GM11168 (cell line): ENCODE measurements at regions not wholly inside any gene's neighbourhood (a gene's known extent, or its start where the extent isn't known, plus 50 kb on each side); places are given as distances from the start of the nearest gene placed in this dataset.

Experiments
- in situ Hi-C: fragments of 300-500 bp; cut with MboI; formaldehyde crosslinking; loops from one replicate; pipeline ENCODE4 v1.12.0; 2022; ENCODE audit warnings: low sequenced_read_pairs; ENCODE audit not compliant: unreplicated experiment

DNA sequence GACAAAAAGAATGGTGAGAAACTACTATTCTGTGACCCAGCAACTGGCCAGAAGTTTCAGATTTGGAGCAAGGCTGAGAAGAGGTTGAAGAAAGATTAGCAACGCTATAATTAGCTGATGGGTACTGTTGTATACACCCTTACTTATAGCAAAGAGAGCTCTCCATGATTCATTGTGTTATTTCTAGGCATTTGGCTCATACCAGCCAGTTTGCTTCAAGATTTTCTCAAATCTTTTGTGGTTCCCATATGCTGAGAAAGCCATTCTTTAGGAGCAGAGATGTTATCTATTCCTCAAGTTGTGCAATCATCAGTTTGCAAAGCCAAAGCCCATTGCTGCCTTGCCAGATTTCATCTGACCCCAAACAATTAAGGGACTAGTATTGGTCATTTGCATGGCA, 179.4 kb downstream of the ETS1 start:
- in situ Hi-C loops = no loop called here

DNA sequence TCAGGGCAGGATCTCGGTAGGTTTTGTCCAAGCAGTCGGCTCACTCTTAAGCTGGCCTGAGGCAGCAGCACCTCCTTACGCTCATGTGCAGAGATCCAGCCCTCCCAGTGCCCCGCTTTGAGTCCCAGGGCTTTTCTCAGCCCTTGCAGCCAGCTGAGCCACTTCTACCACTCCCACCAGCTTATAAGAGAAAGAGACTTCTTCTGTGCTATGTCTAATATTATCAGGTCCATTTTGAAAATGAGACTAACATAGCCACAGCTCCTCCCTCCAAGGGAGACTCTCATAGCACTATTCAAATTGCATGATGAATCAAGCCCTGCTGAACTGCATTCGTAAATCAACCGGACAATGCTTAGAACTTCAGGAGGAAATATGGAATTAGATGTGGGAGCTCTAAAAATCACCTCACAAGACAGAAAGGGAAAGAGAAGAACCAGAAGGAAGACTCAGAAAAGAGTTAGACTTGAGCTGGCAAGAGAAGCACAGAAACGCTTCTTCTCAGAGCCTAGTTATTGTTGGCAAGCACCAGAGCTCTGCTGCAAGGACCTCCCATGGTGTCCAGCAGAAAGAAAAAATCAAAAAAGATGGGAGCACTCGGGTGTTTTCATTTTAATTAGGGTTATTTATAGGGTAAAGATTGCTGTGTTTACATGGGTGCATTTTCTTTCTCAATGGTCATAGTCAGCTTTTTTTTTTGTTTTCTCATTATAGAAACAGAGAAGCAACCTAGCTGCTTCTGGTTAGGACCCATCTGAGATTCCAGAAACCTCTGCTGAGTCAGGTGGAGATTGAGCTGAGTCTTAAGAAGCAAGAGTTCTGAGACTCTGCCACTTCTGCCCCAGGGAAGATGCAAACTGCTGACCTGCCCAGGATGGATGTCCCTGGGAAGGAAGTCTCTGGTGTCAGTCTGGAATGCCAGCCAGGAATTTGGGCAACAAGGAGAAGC, 181.4 kb downstream of the ETS1 start:
- in situ Hi-C loops = no loop called here

DNA sequence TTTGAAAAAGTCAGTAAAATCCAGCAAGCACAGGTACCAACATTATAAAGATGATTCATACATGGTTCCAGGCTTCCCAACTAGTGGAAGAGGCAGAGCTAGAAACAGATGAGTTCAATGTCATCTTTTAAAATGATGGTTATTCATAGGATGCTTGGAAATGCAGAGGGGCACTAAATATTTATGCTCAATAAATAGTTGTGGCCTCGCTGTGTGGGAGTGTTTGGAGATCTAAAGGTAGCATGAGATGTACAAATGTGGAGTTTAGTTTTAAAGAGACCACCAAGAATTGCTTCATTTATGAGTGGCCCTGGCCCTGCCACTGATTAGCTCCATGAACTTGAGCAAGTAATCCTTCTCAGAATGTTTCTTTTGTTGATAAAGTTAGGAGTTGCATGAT, 182.2 kb downstream of the ETS1 start:
- in situ Hi-C loops = no loop called here

DNA sequence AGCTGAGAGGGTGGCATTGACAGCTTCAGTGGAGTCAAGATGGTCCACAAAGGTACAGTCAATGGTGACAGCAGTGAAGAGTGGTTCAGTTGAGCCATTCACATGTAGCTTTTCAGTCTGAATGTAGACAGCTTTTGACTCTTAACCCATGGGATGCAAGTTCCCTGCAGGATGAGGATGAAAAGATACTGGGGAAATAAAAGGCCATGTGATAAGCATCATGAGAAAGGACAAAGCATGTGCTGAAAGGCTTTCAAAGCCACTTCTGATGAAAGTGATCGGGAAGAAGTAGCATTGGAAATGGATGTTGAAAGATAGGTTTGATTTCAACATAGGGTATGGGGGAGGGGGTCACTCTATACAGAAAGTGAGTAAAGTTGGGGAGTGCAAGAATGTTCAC, 182.9 kb downstream of the ETS1 start:
- in situ Hi-C loops = no loop called here

DNA sequence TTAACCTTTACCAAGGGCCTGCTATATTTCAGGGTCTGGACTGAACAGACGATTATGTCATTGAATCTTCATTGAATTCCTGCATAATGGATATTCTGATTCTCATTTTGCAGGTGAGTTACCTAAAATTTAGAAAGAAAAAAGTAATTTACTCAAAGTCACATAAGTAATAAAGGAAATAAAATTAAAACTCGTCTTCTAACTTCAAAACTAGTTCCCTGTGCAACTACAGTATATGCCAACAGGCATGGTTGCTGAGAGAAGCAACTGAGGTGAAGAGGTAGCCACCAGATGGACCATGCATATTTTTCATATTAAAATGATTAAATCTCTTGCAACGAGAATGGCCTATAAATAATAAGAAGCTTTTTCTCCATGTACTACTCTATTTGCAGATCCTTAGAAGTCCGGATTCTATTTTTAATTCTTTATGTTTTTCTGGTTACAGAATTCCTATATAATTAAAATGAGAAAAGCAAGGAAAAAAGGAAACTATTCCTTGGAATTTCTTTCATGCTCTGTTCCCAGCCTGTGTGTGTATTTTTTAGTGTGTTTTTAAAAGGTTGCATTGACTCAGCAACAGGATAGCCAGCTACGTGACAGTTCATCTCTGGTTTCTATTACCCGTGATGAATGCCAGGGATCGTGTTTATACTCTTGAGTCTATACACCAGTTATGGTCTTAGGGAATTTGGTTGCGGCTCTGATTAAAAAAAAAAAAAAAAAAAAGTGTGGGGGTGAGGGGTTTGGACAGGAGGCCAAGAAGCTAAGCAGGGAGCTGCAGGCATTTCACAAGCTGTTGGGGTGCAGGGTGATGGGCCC, 186.8 kb downstream of the ETS1 start:
- in situ Hi-C loops = no loop called here

DNA sequence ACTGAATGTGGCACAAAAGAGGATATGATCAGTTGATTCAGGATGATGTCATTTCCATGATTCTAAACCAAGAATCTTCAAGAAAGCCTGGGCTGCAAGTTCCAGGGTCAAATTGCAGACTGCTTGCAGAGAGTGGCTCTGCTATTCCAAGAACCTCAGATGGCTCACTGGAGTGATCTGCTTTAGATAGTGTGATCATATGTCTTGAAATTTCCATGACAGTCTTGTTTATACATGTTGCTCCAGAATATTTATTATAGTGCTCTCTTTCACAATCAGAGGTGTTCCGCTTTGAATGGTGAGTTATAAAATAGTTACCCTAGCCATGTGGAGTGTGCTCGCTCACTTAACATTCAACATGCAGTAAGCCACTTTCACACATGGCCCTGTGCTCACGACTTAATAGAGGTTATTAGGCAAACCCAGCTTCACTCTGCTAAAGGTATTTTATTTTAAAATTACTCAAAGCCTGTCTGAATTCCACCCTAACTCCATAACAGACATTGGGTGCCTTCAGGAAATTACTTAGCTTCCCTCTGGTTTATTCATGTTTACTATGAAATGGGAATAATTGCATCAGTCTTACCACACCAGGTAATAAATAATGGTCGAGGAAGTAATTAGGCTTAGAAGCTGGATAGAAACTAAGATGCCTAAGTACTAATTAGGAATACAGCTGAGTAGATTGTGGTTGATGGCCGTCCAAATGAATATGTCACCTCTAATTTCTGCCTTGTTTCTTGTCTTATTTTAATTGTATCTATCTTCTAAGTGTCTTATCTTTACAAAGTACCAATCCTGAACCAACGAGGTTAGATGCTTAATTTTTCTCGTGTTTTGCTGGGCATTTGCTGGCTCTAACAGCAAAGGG, 187.9 kb downstream of the ETS1 start:
- in situ Hi-C loops = no loop called here

DNA sequence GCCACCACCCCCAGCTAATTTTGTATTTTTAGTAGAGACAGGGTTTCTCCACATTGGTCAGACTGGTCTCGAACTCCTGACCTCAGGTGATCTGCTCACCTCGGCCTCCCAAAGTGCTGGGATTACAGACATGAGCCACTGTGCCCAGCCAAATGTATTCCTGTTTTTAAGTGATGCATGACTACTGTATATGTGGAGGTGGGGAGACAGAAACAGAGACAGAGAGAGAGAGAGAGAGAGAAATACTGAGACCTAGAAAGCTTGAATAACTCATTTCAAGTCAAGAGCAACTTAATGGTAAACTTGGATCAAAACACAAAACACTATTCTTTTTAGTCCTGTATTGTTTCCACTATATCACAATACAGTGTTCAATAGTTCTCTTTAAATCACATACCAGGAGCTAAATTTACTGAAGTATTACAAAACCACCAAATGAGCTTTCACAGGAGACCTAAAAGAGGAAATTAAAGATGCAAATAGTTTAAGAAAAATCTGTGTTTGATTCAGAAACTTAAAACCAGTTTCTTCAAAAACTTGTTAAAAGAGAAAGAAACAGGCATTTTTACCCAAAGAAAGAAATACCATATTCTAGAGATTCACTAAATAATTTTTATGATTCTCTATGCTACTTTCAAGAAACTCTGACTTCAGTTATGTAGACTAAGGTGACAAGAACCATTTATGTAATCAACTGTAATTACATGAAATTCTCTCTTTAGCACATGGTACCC, 188.7 kb downstream of the ETS1 start:
- in situ Hi-C loops = no loop called here

DNA sequence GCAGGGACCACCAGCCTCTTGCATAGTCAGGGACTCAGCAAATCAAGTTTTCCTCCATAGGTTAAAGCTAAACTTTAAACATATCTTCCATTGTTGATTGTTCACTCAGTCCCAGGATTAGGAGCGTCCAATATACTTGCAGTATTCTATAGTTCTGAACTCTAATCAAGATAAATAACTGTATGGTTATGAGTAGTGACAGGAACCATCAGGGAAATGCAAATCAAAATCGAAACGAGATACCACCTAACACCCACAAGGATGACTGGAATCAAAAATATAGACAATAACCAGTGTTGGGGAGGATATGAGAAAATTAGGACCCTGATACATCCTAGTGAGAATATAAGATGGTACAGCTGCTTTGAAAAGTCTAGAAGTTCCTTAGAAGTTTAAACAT, 190.0 kb downstream of the ETS1 start:
- in situ Hi-C loops = no loop called here

DNA sequence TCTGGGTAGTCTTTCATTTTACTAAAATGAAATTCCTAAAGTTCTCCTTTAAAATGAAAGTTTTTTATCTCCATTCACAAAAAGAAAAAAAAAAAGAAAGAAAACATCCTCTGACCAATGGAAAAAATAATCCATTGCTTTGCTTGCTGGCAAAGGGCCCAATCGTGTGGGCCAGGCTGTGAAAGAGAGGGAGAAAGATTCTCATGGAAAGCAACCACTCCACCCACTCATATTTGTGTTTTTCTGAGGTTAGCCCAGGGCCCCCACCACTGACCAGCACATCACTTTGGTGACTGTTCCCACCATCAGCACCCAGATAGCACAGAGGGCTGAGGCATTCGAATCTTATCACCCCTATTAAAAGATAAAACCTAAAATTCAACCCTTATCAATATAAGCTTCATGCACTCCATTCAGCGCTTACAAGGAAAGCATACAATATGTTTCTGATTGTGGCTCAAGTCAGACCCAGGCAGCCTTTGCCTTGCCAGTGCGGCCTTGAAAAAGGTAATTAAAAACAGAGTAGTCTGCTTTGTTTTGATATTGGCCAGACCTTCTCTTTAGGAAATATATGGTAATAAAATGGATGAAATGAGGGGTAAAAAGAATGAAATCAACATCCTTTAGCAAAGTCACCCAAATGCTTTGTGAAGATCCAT, 192.8 kb downstream of the ETS1 start:
- in situ Hi-C loops = no loop called here

DNA sequence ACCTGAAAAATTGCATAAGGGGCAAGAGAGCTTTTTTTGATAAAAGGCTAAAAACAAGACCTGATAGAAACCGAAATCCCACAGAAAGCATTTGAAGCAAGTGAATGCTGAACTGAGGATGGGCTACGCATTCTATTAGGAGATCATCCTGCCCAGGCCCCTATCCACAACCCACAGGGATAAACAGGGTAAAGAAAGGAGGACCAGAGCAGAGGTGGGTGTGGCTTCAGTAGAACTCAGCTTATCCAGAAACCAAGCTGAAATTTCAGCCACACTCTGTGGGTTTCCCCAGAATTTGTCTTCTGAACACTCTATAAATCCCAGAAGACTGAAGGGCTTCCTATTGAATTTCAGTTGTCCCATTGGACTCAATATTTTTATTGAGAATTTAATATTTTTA, 195.1 kb downstream of the ETS1 start:
- in situ Hi-C loops = no loop called here

DNA sequence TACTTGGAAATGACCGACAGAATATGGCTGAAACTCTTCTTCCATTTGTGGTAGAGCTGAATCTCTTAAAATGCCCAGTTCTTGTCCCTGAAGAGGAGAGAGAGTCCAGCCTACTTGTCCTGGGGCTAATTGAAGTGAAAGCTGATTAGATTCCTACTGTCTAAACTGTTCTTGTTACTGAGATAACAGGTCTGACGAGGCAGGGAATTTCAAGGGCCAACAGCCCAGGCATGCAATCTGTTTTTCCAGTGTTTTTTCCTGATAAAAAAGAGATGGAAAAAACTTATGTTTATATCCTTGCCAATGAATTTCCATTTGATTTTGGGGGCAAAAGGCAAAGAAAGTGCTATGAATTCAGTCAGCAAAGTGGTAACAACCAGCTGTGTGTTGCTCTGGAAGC, 195.5 kb downstream of the ETS1 start:
- in situ Hi-C loops = no loop called here

DNA sequence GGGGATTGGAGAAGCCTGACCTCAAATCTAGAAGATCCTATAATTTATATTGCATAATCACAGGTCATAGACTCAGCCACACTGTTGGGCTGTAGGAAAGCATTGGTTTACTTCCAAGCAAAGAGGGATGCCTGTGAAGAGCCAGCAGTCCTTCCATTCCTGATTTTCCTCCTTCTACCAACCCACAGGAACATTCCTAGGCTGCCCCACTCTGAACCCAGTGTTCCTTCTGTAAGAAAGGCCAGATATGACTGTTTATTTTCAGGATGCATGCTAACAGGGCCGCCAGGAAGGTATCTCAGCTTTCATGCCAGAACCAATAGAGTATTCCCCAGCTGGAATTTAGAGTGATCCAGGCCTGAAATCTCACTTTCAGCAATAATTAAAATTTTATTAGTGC, 197.1 kb downstream of the ETS1 start:
- in situ Hi-C loops = no loop called here

DNA sequence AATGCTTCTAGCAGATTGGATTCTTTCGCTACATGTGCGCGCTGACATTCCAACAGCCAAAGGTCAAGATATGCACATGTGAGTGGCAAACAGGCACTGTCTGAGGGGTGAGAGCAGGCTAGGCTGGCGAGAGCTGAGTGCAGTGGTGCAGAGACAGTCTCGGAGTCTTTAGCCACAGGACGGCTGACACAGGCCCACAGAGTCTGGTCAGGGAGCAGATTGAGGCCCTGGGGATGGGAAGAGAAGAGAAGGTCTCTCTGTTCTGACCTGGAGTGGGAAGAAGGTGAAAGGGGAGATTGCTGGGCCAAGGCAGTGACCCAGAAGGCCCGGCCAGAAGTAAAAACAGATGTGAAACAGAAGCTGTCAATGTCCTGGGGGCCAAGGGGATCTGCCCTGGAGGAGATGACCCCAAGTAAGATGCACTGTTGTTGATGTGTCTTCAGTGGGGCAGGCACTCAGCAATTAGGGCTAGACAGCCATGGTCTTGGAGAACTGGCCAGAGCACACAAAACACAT, 197.8 kb downstream of the ETS1 start:
- in situ Hi-C loops = no loop called here

DNA sequence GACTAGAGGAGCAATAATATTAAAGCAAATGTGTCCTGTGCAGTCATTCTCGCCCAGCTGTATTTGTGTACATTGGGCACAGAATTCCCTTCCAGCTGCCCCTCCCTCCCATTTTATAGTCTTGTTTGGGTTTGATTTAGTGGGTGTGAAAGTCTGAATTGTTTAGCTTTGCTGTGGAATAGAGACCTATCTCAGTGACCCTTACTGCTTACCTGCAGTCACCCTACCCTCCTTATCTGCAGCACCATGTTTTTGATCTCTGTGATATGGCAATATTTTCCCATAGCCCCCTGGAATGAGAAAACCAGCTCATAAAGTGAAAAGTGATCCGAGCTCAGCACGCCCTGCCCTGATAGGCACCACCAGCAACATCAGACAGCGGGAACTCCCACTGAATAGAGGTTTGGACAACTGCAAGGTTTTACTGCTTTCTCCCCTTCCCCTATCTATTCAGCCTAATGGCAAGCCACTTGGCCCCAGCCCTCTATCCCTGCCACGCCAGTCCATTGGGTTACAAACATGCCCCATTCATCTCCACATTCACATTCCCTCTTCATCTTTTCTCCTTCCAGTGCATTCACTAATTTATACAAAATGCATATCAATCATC, 199.0 kb downstream of the ETS1 start:
- in situ Hi-C loops = no loop called here

DNA sequence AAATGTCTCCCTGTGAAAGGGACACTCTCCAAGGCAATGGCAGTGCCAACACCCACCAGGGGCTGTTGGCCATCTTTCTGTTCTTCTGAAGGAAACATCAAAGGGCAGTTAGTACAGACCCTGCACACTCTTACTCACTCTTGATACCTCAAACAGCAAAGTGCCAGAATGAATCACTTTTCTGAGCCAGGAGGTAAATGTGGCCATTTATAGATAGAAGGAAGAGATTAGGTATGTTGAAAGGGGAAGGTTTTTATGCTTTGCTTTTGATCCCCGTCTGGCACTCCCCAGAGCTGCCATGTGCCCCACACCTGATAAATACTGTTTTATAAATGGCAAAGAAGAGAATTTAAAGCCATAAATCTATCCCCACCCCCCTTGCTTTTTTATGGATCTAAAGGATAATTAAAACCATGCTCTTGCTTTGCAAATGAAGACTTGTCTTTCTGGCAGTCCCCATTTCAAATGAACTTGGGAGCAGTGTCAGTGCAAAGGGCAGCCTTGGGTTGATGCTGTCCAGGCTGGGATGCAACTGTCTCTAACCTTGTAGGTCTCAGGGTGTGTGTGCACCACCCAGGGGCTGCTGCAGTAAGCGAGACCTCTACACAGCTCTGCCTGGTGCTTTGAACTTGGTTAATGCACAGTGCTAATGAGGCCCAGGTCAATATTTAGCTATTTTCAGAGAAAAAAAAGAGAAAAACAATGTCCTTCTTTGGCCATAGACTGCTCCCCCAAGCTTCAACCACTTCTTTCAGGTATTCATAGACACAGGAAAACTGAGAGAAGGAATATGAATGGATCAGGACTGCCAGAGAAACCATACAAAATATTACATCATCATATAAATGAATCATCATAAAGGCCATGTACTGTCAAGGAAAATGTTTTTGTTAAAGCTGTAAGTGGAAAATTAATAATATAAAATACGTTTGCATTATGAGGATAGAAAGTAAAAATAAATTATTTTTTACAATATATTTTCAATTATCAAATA, 207.5 kb downstream of the ETS1 start:
- in situ Hi-C loops = no loop called here

DNA sequence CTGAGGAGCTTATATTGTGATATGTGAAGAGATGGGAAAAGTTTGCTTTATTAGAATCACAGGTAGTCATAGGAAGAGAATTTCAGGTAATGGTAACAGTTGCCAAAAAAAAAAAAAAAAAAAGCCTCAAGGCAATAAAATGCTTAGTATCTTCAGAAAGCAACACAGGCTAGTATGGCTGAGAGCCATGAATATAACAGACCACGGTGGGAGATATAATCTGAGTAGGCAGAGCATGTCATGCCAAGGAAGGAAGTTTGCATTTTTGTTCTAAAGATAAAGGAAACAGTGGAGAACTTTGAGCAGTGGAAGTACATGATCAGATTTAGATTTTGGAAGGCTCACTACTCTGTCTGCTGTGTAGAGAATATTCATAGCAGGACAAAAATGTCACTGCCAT, 211.4 kb downstream of the ETS1 start:
- in situ Hi-C loops = no loop called here

DNA sequence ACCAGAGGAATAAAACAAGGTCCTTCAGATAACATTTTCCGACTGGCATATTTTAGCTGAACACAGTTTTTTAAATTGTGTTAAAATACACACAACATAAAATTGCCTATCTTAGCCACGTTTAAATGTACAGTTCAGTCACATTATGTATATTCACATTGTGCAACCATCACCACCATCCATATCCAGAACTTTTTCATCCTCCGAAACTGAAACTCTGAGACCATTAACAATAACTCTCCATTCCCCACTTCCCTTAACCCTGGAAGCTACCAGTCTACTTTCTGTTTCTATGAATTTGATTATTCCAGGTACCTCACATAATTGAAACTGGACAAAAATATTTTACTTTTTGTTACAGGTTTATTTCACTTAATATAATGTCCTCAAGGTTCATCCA, 213.3 kb downstream of the ETS1 start:
- in situ Hi-C loops = no loop called here

DNA sequence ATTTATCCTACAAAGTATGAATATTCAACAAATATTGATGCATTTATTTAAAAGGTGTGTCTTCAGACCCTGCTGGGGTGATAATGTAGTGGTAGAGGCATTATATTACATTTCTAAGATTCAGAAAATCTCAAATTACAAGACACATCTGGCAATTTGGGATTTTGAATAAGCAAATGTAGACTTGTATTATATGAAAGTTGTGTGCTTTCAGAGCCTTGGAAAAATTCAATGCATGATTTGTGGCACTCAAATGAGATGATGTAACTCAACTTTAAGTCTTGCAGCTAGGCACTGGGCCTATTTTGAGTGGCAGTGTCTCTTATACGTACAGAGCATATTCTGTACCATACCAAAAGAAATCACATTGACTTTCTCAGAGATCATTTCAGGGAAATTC, 214.4 kb downstream of the ETS1 start:
- in situ Hi-C loops = no loop called here
